K562 (cell line): ENCODE measurements at regions not wholly inside any gene's neighbourhood (a gene's known extent, or its start where the extent isn't known, plus 50 kb on each side); places are given as distances from the start of the nearest gene placed in this dataset.

Experiments
- HNRNPLL ChIP-seq: fragments of 200-400 bp; formaldehyde crosslinking; IDR thresholded peaks from 2 replicates; pipeline ENCODE4 v1.6.1; 2017; ENCODE audit warnings: low read length, low read depth, mild to moderate bottlenecking; ENCODE audit not compliant: poor library complexity, severe bottlenecking
- KDM1A ChIP-seq, 2 experiments: fragments of 450-650 bp; IDR thresholded peaks; 2 replicates each; pipeline ENCODE4 v1.6.1; 2016; ENCODE audit warnings: mild to moderate bottlenecking in 2 of 2
- KLF16 ChIP-seq: IDR thresholded peaks from 2 replicates; pipeline ENCODE4 v1.6.1; 2016; ENCODE audit warnings: antibody characterized with exemption
- MYC ChIP-seq, 2 experiments: fragments of 250-450 bp in 1 of 2; sonication (Bioruptor Pico) in 1 of 2; IDR thresholded peaks; 2 replicates each; pipeline versions ENCODE4 v1.5.1 to v1.6.1; 2012 to 2021; ENCODE audit warnings: low read depth in 2 of 2, borderline replicate concordance in 1 of 2, improper control_type of control experiment in 1 of 2, low read length in 1 of 2, mild to moderate bottlenecking in 1 of 2, moderate library complexity in 1 of 2
- NFYB ChIP-seq: IDR thresholded peaks from 2 replicates; pipeline ENCODE4 v1.6.1; 2011; ENCODE audit warnings: mild to moderate bottlenecking, moderate library complexity; ENCODE audit not compliant: insufficient read length; ENCODE audit errors: extremely low read depth
- PCBP1 ChIP-seq: fragments of 200-400 bp; formaldehyde crosslinking; IDR thresholded peaks from 2 replicates; pipeline ENCODE4 v1.6.1; 2018; ENCODE audit warnings: mild to moderate bottlenecking, low read depth, low read length; ENCODE audit not compliant: poor library complexity, severe bottlenecking
- RAD51 ChIP-seq: fragments of 450-650 bp; IDR thresholded peaks from 2 replicates; pipeline ENCODE4 v1.7.1; 2016; ENCODE audit warnings: low read depth, mild to moderate bottlenecking, borderline replicate concordance
- SAFB2 ChIP-seq: fragments of 200-400 bp; formaldehyde crosslinking; IDR thresholded peaks from 2 replicates; pipeline ENCODE4 v1.6.1; 2018; ENCODE audit warnings: borderline replicate concordance, low read length, low read depth, moderate library complexity; ENCODE audit not compliant: severe bottlenecking
- SIN3A ChIP-seq, 2 experiments: fragments of 150-350 bp in 1 of 2; IDR thresholded peaks; 2 replicates each; pipeline ENCODE4 v1.6.1; 2011 to 2016; ENCODE audit warnings: borderline replicate concordance in 2 of 2, low read depth in 2 of 2, low read length in 2 of 2, mild to moderate bottlenecking in 2 of 2, moderate library complexity in 2 of 2; ENCODE audit not compliant: control insufficient read depth in 1 of 2
- SRF ChIP-seq, 2 experiments: fragments of 250-450, 450-650 bp in 1 of 2; sonication (Bioruptor Pico) in 1 of 2; sonication (generic) in 1 of 2; formaldehyde crosslinking; IDR thresholded peaks; 2 replicates each; pipeline versions ENCODE4 v1.5.0 to v1.5.1; 2020 to 2022; ENCODE audit warnings: mild to moderate bottlenecking in 1 of 2, missing genetic modification reagents in 1 of 2
- TARDBP ChIP-seq: fragments of 450-650 bp; IDR thresholded peaks from 2 replicates; pipeline ENCODE4 v1.6.1; 2016
- TGIF2 ChIP-seq: sonication (generic); formaldehyde crosslinking; IDR thresholded peaks from 2 replicates; pipeline ENCODE4 v1.8.1; 2022; ENCODE audit warnings: mild to moderate bottlenecking, missing genetic modification reagents, moderate library complexity
- ZNF384 ChIP-seq: IDR thresholded peaks from 2 replicates; pipeline ENCODE4 v1.6.1; 2012; ENCODE audit warnings: low read depth, low read length, improper control_type of control experiment
- ZNF407 ChIP-seq: fragments of 450-650 bp; IDR thresholded peaks from 2 replicates; pipeline ENCODE4 v1.6.1; 2016; ENCODE audit warnings: low read depth

- TF ChIP-seq ZNF384 (no peak), NFYB (no peak), SIN3A (IDR thresholded peaks at IDR 0.05; ENCODE audit: borderline replicate concordance in 2 of 2, control insufficient read depth in 1 of 2, low read depth in 2 of 2, low read length in 2 of 2) (no peak), SAFB2 (no peak), RAD51 (no peak), KLF16 (no peak), PCBP1 (no peak), TARDBP (no peak), KDM1A (IDR thresholded peaks at IDR 0.05) (no peak), ZNF407 (no peak), MYC (IDR thresholded peaks at IDR 0.05; ENCODE audit: low read depth, low read length) (no peak), MYC (CRISPR knock-in tag; IDR thresholded peaks at IDR 0.05; ENCODE audit: borderline replicate concordance, low read depth) (no peak), TGIF2 (no peak), HNRNPLL (no peak), SRF (CRISPR knock-in tag; IDR thresholded peaks at IDR 0.05) (no peak)
Measured at GRCh38 chr12:127579446-127579845, 687.5 kb upstream of the TMEM132C start.
